ENCODE measurements at regions not wholly inside any gene's neighbourhood (a gene's known extent, or its start where the extent isn't known, plus 50 kb on each side); places are given as distances from the start of the nearest gene placed in this dataset.

GRCh38 chr1:4444086-4444485 is 210.3 kb upstream of the AJAP1 start:
- DNase-seq (ENCODE audit: low read depth): no peak

- DNase-seq (ENCODE audit: low read depth): no peak
Observed at GRCh38 chr1:4447778-4448420, 206.5 kb upstream of the AJAP1 start.

GRCh38 chr1:4449972-4450371 is 204.4 kb upstream of the AJAP1 start:
- no peak for DNase-seq (ENCODE audit: low read depth)

- DNase-seq (ENCODE audit: low read depth): no peak
Observed at GRCh38 chr1:4452701-4453100, 201.7 kb upstream of the AJAP1 start.

- no peak for DNase-seq (ENCODE audit: low read depth)
Observed at GRCh38 chr1:4460052-4460451, 194.4 kb upstream of the AJAP1 start.

- no peak for DNase-seq (ENCODE audit: low read depth)
Observed at GRCh38 chr1:4460651-4461050, 193.8 kb upstream of the AJAP1 start.

GRCh38 chr1:4461726-4462290 is 192.6 kb upstream of the AJAP1 start:
- no peak for DNase-seq (ENCODE audit: low read depth)

- no peak for DNase-seq (ENCODE audit: low read depth)
Observed at GRCh38 chr1:4462831-4463484, 191.5 kb upstream of the AJAP1 start.

GRCh38 chr1:4463631-4464030 is 190.8 kb upstream of the AJAP1 start:
- no peak for DNase-seq (ENCODE audit: low read depth)

- DNase-seq (ENCODE audit: low read depth): no peak
Observed at GRCh38 chr1:4464478-4464877, 189.9 kb upstream of the AJAP1 start.

- DNase-seq (ENCODE audit: low read depth): no peak
Observed at GRCh38 chr1:4467241-4467640, 187.2 kb upstream of the AJAP1 start.

- DNase-seq (ENCODE audit: low read depth): no peak
Observed at GRCh38 chr1:4468386-4468785, 186.0 kb upstream of the AJAP1 start.

GRCh38 chr1:4468804-4469514 is 185.4 kb upstream of the AJAP1 start:
- DNase-seq (ENCODE audit: low read depth): no peak

GRCh38 chr1:4476394-4476793 is 178.0 kb upstream of the AJAP1 start:
- no peak for DNase-seq (ENCODE audit: low read depth)

- no peak for DNase-seq (ENCODE audit: low read depth)
Observed at GRCh38 chr1:4481451-4481850, 173.0 kb upstream of the AJAP1 start.

- DNase-seq (ENCODE audit: low read depth): no peak
Observed at GRCh38 chr1:4482526-4482925, 171.9 kb upstream of the AJAP1 start.

- no peak for DNase-seq (ENCODE audit: low read depth)
Observed at GRCh38 chr1:4483021-4483625, 171.3 kb upstream of the AJAP1 start.

GRCh38 chr1:4485398-4485797 is 169.0 kb upstream of the AJAP1 start:
- DNase-seq (ENCODE audit: low read depth): no peak

- no peak for DNase-seq (ENCODE audit: low read depth)
Observed at GRCh38 chr1:4485878-4486277, 168.5 kb upstream of the AJAP1 start.

- DNase-seq (ENCODE audit: low read depth): no peak
Observed at GRCh38 chr1:4486408-4487120, 167.8 kb upstream of the AJAP1 start.

- no peak for DNase-seq (ENCODE audit: low read depth)
Observed at GRCh38 chr1:4488018-4488417, 166.4 kb upstream of the AJAP1 start.

- DNase-seq (ENCODE audit: low read depth): no peak
Observed at GRCh38 chr1:4489486-4489885, 164.9 kb upstream of the AJAP1 start.

Data from non-pigmented ciliary epithelial cell (primary cell).